Epithelial cell of proximal tubule (primary cell): ENCODE measurements at regions not wholly inside any gene's neighbourhood (a gene's known extent, or its start where the extent isn't known, plus 50 kb on each side); places are given as distances from the start of the nearest gene placed in this dataset.

Experiments used
- DNase-seq: peaks from one replicate; pipeline ENCODE4 v3.0.0-alpha.2; 2011; ENCODE audit warnings: low read depth
- H3K4me3 ChIP-seq: 2 replicates; pipeline ENCODE4 v1.5.1; 2011; ENCODE audit warnings: low read depth, mild to moderate bottlenecking, low read length
- CTCF ChIP-seq: conservative IDR thresholded peaks from 2 replicates; pipeline ENCODE4 v1.5.1; 2012; ENCODE audit warnings: low read depth, mild to moderate bottlenecking, low read length

DNA sequence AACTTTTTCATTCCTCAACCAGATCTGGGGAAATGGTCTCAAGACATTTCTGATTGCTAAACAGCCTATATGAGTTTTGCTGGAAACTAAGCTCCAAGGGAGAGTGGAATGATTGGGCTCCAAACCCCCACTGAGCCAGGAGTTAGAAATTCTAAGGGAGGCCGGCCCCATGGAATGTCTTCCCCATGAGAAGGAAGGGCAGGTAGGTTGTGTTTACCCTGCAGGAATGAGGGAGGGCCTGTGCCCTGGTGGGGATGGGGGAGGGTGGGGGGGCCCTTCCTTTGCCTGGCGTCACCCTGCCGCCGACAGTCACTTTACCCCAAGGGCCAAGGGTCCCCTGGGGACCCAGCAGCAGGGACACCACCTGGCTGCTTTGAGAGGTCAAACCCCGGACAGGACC, 298.9 kb downstream of the TFAP2C start:
- TF ChIP-seq CTCF, result no peak
- no peak for DNase-seq
- H3K4me3 ChIP-seq, result no peak overlapping the region

DNA sequence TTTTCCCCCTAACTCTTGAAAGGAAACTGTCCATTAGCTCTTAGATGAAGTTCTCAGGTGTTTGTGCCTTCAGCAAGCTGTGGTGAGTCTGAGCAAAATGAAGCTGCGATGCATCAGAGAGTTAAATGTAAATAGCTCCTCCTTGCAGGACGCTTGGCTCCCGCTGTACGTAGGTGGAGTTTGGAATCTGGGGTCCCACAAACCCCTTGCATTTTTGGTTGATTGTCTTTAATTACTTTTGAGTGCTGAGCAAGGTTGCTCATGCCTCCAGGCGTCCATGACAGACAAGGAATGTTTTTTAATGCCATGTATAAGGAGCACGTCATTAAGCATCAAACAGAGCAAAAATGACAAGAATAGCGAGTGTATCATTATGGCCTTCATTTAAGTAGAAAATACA, 300.5 kb downstream of the TFAP2C start:
- TF ChIP-seq CTCF, result no peak
- no peak for DNase-seq
- H3K4me3 ChIP-seq, result no peak overlapping the region

- no peak for DNase-seq
- TF ChIP-seq CTCF, result no peak
- no peak overlapping the region for H3K4me3 ChIP-seq
Measured at GRCh38 chr20:56930876-56931275, 301.8 kb downstream of the TFAP2C start.

DNA sequence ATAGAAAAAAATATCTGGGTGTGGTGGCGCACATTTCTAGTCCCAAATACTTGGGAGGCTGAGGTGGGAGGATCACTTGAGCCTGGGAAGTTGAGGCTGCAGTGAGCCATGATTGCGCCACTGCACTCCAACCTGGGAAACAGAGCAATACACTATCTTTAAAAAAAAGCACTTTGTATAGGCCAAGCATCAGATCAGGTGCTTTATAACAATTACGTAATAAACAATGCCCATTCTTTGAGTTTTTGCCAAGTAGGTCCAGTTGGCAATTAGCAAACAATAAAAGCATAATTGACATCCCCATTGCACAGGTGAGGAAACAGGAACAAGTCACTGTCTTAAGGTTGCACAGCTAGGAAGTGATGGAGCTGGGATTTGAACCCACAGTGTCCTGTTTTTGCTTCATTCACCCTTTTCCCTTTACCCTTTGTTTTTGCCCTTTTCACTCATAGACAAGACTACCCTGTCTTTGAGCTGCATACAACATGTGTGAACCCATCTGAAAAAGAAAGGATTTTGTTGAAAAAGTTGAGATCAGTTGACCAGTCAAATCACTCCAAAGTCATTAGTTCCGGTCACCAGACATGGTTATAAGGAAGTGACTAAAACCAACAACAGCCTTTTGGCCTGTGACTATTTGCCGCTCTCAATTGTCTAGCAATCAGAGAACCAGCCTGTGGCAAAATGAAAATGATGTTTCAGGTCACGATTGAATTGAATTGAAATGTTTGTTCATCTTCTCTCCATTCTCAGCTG, 303.6 kb downstream of the TFAP2C start:
- no peak for TF ChIP-seq CTCF
- DNase-seq, result no peak
- H3K4me3 ChIP-seq, result no peak overlapping the region

- H3K4me3 ChIP-seq, result no peak overlapping the region
- DNase-seq, result no peak
- no peak for TF ChIP-seq CTCF
Measured at GRCh38 chr20:56933331-56933698, 304.2 kb downstream of the TFAP2C start.

DNA sequence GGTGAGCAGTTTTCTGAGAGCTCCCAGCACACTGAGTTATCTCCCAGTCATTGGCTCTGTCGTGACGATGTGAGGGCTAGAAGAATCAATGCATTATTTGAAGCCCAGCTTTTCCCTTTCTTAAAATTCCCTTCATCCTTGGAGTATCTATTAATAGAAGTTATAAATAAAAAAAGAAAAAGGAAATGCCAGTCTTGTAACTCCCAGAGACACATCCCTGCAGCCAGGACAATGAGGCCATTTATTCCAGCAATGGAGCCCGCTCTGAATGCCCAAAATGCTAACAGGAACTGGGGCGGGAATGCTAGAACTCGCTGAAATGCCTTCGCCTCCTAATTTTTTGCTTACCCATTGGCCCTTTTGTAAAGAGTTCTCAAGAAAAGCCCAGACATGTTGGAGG, 305.8 kb downstream of the TFAP2C start:
- TF ChIP-seq CTCF, result no peak
- no peak for DNase-seq
- H3K4me3 ChIP-seq, result no peak overlapping the region

DNA sequence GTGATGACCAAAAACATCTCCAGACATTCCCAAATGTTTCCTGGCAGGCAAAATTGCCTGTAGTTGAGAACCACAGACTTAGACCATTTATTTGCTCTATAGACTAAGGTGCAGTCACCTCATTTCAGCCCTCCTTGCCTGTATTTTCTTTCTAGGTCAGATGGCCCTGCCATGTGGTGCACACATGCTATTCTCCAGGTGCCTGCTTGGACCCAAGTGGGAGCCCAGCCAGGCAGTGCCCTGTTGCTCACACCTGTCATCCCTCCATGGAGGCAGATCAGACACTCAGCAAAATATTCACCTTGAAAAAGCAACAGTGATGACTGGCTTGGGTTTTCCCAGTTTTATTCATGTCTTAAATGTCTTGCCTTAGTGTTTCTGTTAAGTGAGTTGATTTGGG, 311.4 kb downstream of the TFAP2C start:
- DNase-seq, result no peak
- TF ChIP-seq CTCF, result no peak
- H3K4me3 ChIP-seq, result no peak overlapping the region
